ENCODE measurements at regions not wholly inside any gene's neighbourhood (a gene's known extent, or its start where the extent isn't known, plus 50 kb on each side); places are given as distances from the start of the nearest gene placed in this dataset.

- TF ChIP-seq YY1 (IDR thresholded peaks at IDR 0.05; ENCODE audit: insufficient read depth, insufficient read length), result no peak
- no peak for TF ChIP-seq ZNF274 (IDR thresholded peaks at IDR 0.05; ENCODE audit: low read depth, low read length)
- no peak for TF ChIP-seq SUZ12 (IDR thresholded peaks at IDR 0.05; ENCODE audit: extremely low read depth, insufficient read depth, insufficient read length)
- no peaks in the 10 kb centered on the region for H3K4me1 ChIP-seq (ENCODE audit: insufficient read depth, insufficient read length)
Measured at GRCh38 chr5:56443826-56444225, 210.7 kb upstream of the ANKRD55 start.

GRCh38 chr5:56440871-56441740 is 208.0 kb upstream of the ANKRD55 start:
- TF ChIP-seq SUZ12 (IDR thresholded peaks at IDR 0.05; ENCODE audit: extremely low read depth, insufficient read depth, insufficient read length), result no peak
- TF ChIP-seq YY1 (IDR thresholded peaks at IDR 0.05; ENCODE audit: insufficient read depth, insufficient read length), result no peak
- TF ChIP-seq ZNF274 (IDR thresholded peaks at IDR 0.05; ENCODE audit: low read depth, low read length), result no peak
- no peak for DNase-seq (ENCODE audit: low read depth, low spot score)
- Histone ChIP-seq H3K4me3 (ENCODE audit: insufficient read length, low read depth) (no peak overlapping the region), H3K4me1 (ENCODE audit: insufficient read depth, insufficient read length) (no peaks in the 10 kb centered on the region), H3K36me3 (ENCODE audit: insufficient read depth, insufficient read length, low read length) (no peaks in the 10 kb centered on the region), H3K9ac (ENCODE audit: insufficient read length, low read depth) (no peak overlapping the region), H3K27me3 (ENCODE audit: insufficient read depth, insufficient read length) (no peaks in the 10 kb centered on the region), H3K9me3 (ENCODE audit: insufficient read depth, low read length) (no peaks in the 10 kb centered on the region)

More at GRCh38 chr5:56443826-56444225, 210.7 kb upstream of the ANKRD55 start:
- Histone ChIP-seq H3K9me3 (ENCODE audit: insufficient read depth, low read length) (no peaks in the 10 kb centered on the region), H3K27me3 (ENCODE audit: insufficient read depth, insufficient read length) (no peaks in the 10 kb centered on the region), H3K4me3 (ENCODE audit: insufficient read length, low read depth) (no peak overlapping the region), H3K9ac (ENCODE audit: insufficient read length, low read depth) (no peak overlapping the region), H3K36me3 (ENCODE audit: insufficient read depth, insufficient read length, low read length) (no peaks in the 10 kb centered on the region)
- no peak for DNase-seq (ENCODE audit: low read depth, low spot score)

DNA sequence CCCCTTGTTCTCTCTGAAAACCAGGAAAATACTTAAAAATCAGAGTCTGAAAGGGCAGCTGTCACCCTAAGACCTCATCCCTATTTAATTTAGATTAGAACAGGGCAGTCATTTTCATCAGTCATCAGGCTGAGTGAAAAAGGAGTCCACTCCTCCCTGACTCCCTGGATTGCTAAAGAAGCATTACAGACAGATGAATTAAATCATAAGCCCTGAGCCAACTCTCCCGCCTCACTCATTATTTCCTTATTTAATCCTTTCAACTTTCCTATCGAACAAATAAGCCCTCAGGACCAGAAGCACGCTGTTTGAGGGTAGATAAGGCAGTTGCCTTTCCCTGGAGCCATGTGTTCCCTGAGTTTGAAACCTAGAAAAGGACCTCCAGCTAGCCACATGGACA is 201.9 kb upstream of the ANKRD55 start:
- H3K4me1 ChIP-seq (ENCODE audit: insufficient read depth, insufficient read length), result no peaks in the 10 kb centered on the region
- TF ChIP-seq ZNF274 (IDR thresholded peaks at IDR 0.05; ENCODE audit: low read depth, low read length) (no peak), YY1 (IDR thresholded peaks at IDR 0.05; ENCODE audit: insufficient read depth, insufficient read length) (no peak), SUZ12 (IDR thresholded peaks at IDR 0.05; ENCODE audit: extremely low read depth, insufficient read depth, insufficient read length) (no peak)
- no peak overlapping the region for H3K9ac ChIP-seq (ENCODE audit: insufficient read length, low read depth)
- no peaks in the 10 kb centered on the region for H3K36me3 ChIP-seq (ENCODE audit: insufficient read depth, insufficient read length, low read length)
- no peak for DNase-seq (ENCODE audit: low read depth, low spot score)
- no peaks in the 10 kb centered on the region for H3K27me3 ChIP-seq (ENCODE audit: insufficient read depth, insufficient read length)
- H3K9me3 ChIP-seq (ENCODE audit: insufficient read depth, low read length), result no peaks in the 10 kb centered on the region; the same call in 1 of the 2 replicates
- no peak overlapping the region for H3K4me3 ChIP-seq (ENCODE audit: insufficient read length, low read depth)

GRCh38 chr5:56433039-56433617 is 200.0 kb upstream of the ANKRD55 start:
- Histone ChIP-seq H3K9me3 (ENCODE audit: insufficient read depth, low read length) (no peaks in the 10 kb centered on the region; the same call in 1 of the 2 replicates), H3K9ac (ENCODE audit: insufficient read length, low read depth) (no peak overlapping the region), H3K4me3 (ENCODE audit: insufficient read length, low read depth) (no peak overlapping the region), H3K27me3 (ENCODE audit: insufficient read depth, insufficient read length) (no peaks in the 10 kb centered on the region), H3K36me3 (ENCODE audit: insufficient read depth, insufficient read length, low read length) (no peaks in the 10 kb centered on the region), H3K4me1 (ENCODE audit: insufficient read depth, insufficient read length) (no peaks in the 10 kb centered on the region)
- TF ChIP-seq SUZ12 (IDR thresholded peaks at IDR 0.05; ENCODE audit: extremely low read depth, insufficient read depth, insufficient read length), result no peak
- no peak for TF ChIP-seq ZNF274 (IDR thresholded peaks at IDR 0.05; ENCODE audit: low read depth, low read length)
- TF ChIP-seq YY1 (IDR thresholded peaks at IDR 0.05; ENCODE audit: insufficient read depth, insufficient read length), result no peak
- DNase-seq (ENCODE audit: low read depth, low spot score), result no peak

GRCh38 chr5:56432321-56432720 is 199.2 kb upstream of the ANKRD55 start:
- DNase-seq (ENCODE audit: low read depth, low spot score), result no peak
- no peak for TF ChIP-seq ZNF274 (IDR thresholded peaks at IDR 0.05; ENCODE audit: low read depth, low read length)
- TF ChIP-seq SUZ12 (IDR thresholded peaks at IDR 0.05; ENCODE audit: extremely low read depth, insufficient read depth, insufficient read length), result no peak
- no peak for TF ChIP-seq YY1 (IDR thresholded peaks at IDR 0.05; ENCODE audit: insufficient read depth, insufficient read length)
- H3K27me3 ChIP-seq (ENCODE audit: insufficient read depth, insufficient read length), result no peaks in the 10 kb centered on the region
- no peak overlapping the region for H3K9ac ChIP-seq (ENCODE audit: insufficient read length, low read depth)
- H3K36me3 ChIP-seq (ENCODE audit: insufficient read depth, insufficient read length, low read length), result no peaks in the 10 kb centered on the region
- no peaks in the 10 kb centered on the region; the same call in 1 of the 2 replicates for H3K9me3 ChIP-seq (ENCODE audit: insufficient read depth, low read length)
- no peaks in the 10 kb centered on the region for H3K4me1 ChIP-seq (ENCODE audit: insufficient read depth, insufficient read length)
- H3K4me3 ChIP-seq (ENCODE audit: insufficient read length, low read depth), result no peak overlapping the region

DNA sequence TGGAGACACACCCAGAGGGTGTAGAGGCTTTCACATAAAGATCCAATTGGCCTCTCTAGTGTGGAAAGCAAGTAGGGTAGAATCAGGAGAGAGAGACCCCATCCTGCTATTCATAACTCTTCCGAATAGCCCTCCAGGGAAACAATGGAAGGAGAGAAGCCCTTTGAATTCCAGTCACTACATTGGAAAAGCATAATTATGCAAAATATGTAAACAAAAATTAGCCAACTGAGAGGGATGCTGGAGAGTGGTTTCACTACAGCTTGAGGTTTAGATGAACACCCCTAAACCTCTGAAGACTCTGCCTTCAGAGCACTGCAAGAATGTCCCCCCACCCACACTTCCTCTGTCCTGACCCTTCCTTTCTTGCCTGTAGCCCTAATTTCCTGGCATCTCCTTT is 197.3 kb upstream of the ANKRD55 start:
- Histone ChIP-seq H3K36me3 (ENCODE audit: insufficient read depth, insufficient read length, low read length) (no peaks in the 10 kb centered on the region), H3K4me1 (ENCODE audit: insufficient read depth, insufficient read length) (no peaks in the 10 kb centered on the region), H3K4me3 (ENCODE audit: insufficient read length, low read depth) (no peak overlapping the region), H3K27me3 (ENCODE audit: insufficient read depth, insufficient read length) (no peaks in the 10 kb centered on the region), H3K9ac (ENCODE audit: insufficient read length, low read depth) (no peak overlapping the region), H3K9me3 (ENCODE audit: insufficient read depth, low read length) (no peaks in the 10 kb centered on the region; the same call in 1 of the 2 replicates)
- TF ChIP-seq YY1 (IDR thresholded peaks at IDR 0.05; ENCODE audit: insufficient read depth, insufficient read length) (no peak), ZNF274 (IDR thresholded peaks at IDR 0.05; ENCODE audit: low read depth, low read length) (no peak), SUZ12 (IDR thresholded peaks at IDR 0.05; ENCODE audit: extremely low read depth, insufficient read depth, insufficient read length) (no peak)
- no peak for DNase-seq (ENCODE audit: low read depth, low spot score)

GRCh38 chr5:56429110-56429561 is 196.0 kb upstream of the ANKRD55 start:
- no peaks in the 10 kb centered on the region for H3K36me3 ChIP-seq (ENCODE audit: insufficient read depth, insufficient read length, low read length)
- TF ChIP-seq SUZ12 (IDR thresholded peaks at IDR 0.05; ENCODE audit: extremely low read depth, insufficient read depth, insufficient read length), result no peak
- no peak for TF ChIP-seq ZNF274 (IDR thresholded peaks at IDR 0.05; ENCODE audit: low read depth, low read length)
- TF ChIP-seq YY1 (IDR thresholded peaks at IDR 0.05; ENCODE audit: insufficient read depth, insufficient read length), result no peak

More at GRCh38 chr5:56429110-56429561, 196.0 kb upstream of the ANKRD55 start:
- no peaks in the 10 kb centered on the region; the same call in 1 of the 2 replicates for H3K9me3 ChIP-seq (ENCODE audit: insufficient read depth, low read length)
- DNase-seq (ENCODE audit: low read depth, low spot score), result no peak
- H3K9ac ChIP-seq (ENCODE audit: insufficient read length, low read depth), result no peak overlapping the region
- no peaks in the 10 kb centered on the region for H3K27me3 ChIP-seq (ENCODE audit: insufficient read depth, insufficient read length)
- no peak overlapping the region for H3K4me3 ChIP-seq (ENCODE audit: insufficient read length, low read depth)
- H3K4me1 ChIP-seq (ENCODE audit: insufficient read depth, insufficient read length), result no peaks in the 10 kb centered on the region

All from NT2/D1 (cell line).